ENCODE measurements at regions not wholly inside any gene's neighbourhood (a gene's known extent, or its start where the extent isn't known, plus 50 kb on each side); places are given as distances from the start of the nearest gene placed in this dataset.
"Not testable (repeated sequence)": the region's sequence is repeated elsewhere in the genome, so short reads cannot be mapped to it uniquely, and the experiment has no call there.

GRCh38 chr1:4227986-4228385 is 327.9 kb upstream of the C1orf174 start:
- no peak for DNase-seq

DNA sequence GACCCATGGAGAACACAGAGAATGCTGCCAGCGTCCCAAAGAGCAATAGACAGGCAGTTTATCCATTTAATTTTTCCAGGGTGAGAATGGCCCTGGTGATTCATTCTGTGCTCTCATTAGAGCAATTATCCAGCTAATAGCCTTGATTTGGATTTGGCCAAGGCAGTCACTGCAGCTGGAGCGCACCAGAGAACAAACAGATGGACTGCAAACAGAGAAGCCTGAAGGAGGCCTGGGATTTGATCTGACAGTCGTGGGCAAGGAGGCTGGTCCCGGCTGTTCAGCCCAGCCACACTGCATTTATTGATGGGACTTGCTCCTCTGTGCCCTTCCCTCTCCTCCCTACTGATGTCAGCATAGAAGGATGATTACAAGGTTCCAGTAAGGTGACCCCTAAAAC is 353.9 kb upstream of the C1orf174 start:
- no peak for DNase-seq

GRCh38 chr1:4256351-4256750 is 356.3 kb upstream of the C1orf174 start:
- no peak for DNase-seq

DNA sequence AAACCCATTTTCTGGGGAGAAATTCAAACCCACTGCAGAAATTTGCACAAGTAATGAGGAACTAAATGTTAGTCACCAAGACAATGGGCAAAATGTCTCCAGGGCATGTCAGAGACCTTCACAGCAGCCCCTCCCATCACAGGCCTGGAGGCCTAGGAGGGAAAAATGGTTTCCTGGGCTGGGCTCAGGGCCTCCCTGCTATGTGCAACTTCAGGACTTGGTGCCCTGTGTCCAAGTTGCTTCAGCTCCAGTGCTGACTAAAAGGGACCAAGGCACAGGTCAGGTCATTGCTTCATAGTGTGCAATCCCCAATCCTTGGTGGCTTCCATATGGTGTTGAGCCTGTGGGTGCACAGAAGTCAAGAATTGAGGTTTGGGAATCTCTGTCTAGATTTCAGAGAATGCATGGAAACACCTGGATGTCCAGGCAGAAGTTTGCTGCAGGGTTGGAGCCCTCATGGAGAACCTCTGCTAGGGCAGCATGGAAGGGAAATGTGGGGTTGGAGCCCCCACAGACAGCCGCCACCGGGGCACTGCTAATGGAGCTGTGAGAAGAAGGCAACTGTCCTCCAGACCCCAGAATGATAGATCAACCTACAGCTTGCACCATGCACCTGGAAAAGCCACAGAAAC is 358.2 kb upstream of the C1orf174 start:
- not testable (repeated sequence) for DNase-seq

GRCh38 chr1:4261327-4261726 is 361.3 kb upstream of the C1orf174 start:
- no peak for DNase-seq

- DNase-seq = no peak
Observed at GRCh38 chr1:4262665-4263064, 362.6 kb upstream of the C1orf174 start.

GRCh38 chr1:4263699-4264098 is 363.6 kb upstream of the C1orf174 start:
- no peak for DNase-seq

- no peak for DNase-seq
Observed at GRCh38 chr1:4265836-4266235, 365.8 kb upstream of the C1orf174 start.

DNA sequence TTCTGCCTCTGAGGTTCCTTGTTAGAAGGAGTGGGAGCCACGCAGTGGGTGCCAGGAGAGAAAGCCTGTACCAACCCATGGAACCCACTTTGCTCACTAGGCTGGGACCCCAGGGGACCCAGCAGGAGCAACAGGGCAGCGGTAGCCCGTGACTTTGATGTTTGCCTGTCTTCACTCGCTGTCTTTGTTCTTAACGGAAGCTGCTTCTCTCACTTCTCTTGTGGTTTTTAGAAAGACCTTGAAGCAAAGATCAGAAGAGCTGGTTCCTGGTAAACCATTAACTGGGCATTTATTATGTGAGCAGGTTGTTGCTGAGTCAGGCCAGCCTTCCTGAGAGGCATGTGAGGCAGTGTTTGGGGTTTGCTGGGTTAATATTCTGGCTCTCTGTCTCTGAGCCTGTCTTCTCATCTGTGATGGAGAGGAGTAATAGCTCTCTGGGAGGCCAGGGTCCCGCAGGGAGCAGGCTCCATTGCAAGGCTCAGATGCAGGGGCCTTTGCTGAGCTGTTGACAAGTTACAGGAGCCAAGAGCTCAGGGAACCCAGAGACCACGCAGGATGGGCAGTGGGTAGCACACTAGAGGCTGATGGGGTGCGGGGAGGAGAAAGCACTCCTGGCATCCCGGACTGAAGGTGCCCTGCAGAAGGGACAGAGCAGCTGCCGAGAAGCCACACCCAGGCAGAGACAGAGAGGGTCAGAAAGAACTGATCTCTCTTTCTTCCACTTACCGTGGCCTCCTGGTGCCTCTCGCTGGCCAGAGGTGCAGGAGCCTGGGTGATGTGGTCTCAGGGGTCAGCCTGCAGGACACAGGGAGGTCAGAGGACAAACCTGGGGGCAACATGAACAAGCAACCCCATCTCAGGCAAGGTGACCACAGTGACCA is 367.5 kb upstream of the C1orf174 start:
- no peak for DNase-seq

DNA sequence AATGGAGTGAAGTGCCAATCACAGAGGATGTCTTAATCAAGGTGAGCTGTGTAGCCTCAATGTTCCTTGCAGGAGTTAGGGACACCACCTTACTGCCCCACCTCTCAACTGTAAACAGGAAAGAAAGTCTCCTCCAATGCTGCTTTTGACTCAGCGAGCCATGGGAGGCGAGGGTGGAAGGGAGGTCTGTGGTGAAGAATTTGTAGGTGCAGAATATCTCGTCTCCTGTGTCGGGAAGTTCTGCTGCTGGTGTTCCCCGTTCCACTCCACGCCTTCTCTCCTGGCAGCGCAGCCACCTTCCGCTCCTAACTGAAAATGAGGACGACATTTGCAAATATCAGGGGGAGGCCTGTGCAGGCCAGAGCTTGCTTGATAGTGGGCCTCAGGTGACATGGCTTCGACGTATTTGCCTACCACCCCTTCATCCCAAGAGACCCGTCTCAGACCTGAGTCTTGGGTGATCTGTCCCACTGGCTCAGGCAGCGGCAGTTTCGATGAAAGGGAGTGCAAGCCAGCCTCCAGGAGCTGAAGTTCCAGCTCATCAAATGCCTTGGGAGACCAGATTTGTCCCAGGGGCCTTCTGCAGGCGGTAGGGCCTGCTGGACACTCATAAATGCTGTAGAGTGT is 368.3 kb upstream of the C1orf174 start:
- no peak for DNase-seq

GRCh38 chr1:4268889-4269284 is 368.8 kb upstream of the C1orf174 start:
- DNase-seq = no peak

DNA sequence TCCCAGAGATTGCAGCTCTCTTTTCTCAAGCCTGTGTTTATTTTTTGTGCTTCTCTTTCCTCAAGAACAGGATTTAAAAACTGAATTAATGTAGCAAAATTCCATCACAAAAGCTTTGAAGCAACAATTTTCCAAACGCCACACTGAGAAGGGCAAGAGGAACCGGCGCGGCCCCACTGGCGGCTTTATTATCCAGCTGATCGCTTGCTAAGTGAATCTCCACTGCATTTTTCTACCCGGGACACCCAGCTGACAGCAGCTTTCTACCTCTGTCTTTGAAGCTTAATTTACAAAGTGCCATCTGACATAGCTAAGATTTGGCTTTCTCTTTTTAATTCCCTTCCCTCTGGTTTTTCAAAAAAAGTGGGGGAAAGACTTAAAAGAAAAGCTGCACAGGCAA is 369.3 kb upstream of the C1orf174 start:
- DNase-seq = no peak

DNA sequence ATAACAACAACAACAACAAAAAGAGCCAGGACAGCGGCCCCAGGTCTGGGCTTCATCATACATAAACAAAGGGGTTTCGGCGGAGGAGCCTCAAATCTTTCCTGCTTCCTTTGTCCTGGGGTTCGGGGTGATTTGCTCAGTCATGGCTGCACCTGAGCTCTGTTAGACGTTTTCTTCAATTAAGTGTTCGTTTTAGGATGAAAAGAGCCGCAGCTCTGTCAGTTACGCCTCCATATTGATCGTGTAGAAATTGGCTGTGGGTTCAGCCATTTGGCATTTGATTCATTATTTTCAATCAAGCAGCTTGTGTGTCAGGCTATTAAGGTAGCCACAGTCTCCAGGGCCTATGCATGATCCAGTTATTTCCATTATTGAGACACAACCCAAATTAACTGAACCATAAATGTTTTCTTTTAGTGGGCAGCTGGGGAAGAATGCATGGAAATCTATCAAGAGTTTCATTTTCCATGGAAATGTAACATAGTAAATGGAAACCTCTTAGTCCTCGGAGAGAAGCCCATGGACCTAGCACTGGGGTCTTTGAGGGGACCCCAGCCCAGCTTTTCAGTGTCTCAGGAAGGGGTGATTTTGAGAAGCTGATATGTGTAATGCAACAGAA is 370.0 kb upstream of the C1orf174 start:
- no peak for DNase-seq

DNA sequence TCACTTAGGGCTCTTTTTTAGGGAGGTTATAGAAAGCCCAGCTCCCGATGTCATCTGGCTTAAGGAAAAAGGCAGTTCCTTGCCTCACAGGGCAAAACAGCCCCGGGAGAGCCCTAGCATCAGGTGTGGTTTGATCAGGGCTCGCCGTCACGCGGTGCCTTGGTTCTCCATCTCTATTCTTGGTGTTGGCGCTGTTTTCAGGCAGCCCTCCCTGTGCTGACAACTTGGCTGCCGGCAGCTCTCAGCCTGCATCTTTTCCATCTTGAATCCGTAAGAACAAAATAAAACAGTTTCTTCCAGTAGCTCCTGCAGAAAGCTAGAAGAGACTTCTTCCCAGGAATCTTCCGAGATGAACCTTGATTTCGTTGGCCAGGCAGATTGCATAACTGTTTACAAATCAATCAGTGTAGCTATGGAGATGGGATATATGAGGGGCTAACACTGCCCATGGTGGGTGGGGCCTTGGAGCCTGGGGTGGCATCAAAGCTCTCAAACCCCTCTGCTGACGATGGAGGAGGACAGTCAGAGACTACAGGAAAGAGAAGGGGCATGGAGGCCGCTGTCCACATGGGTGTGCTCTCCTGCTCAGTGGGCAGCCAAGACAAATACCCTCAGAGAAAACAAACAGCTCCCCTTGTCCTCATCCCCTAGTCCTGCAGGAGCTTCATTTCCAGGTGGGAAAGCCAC is 370.7 kb upstream of the C1orf174 start:
- DNase-seq = no peak

GRCh38 chr1:4271338-4271998 is 371.4 kb upstream of the C1orf174 start:
- DNase-seq = no peak

GRCh38 chr1:4272568-4272967 is 372.5 kb upstream of the C1orf174 start:
- no peak for DNase-seq

GRCh38 chr1:4273243-4273642 is 373.2 kb upstream of the C1orf174 start:
- DNase-seq = no peak

DNA sequence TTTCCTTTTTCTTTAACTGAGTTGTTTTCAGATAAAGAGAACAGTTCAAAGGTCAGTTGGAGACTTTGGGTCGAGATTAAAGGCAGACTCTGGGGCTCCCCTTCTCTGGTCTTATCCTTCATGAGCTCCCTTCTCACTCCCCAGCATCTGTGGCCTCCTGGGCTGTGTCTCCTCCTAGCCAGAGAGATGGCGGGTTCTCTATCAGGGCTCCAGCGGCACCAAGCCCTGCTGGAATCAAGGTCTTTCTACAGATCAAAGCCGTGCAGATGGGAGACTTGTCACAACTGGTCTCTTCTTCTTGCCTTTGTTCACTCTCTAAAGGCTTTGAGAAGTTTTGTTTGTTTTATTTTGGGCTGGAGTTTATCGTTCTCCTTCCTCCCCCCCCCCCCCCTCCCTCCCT is 373.7 kb upstream of the C1orf174 start:
- no peak for DNase-seq

DNA sequence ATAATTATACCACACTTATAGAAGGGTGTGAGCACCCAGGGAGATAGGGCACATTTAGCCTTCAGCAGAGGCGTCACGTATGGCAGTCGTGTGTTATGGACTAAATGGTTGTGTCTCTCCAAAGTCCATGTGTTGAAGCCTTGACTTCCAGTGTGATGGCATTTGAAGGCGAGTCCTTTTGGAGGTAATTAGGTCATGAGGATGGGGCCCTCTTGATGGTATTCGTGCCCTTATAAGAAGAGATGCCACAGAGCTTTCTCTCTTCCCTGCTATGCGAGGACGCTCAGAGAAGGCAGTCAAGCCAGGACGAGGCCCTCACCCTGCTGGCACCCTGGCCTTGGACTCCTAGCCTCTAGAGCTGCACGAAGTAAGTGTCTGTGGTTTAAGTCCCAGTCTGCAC is 375.0 kb upstream of the C1orf174 start:
- DNase-seq = no peak

GRCh38 chr1:4276238-4276637 is 376.2 kb upstream of the C1orf174 start:
- DNase-seq = no peak

GRCh38 chr1:4277598-4277997 is 376.8 kb upstream of the AJAP1 start:
- no peak for DNase-seq

- DNase-seq = no peak
Observed at GRCh38 chr1:4284976-4285375, 369.4 kb upstream of the AJAP1 start.
